ENCODE measurements at regions not wholly inside any gene's neighbourhood (a gene's known extent, or its start where the extent isn't known, plus 50 kb on each side); places are given as distances from the start of the nearest gene placed in this dataset.

DNA sequence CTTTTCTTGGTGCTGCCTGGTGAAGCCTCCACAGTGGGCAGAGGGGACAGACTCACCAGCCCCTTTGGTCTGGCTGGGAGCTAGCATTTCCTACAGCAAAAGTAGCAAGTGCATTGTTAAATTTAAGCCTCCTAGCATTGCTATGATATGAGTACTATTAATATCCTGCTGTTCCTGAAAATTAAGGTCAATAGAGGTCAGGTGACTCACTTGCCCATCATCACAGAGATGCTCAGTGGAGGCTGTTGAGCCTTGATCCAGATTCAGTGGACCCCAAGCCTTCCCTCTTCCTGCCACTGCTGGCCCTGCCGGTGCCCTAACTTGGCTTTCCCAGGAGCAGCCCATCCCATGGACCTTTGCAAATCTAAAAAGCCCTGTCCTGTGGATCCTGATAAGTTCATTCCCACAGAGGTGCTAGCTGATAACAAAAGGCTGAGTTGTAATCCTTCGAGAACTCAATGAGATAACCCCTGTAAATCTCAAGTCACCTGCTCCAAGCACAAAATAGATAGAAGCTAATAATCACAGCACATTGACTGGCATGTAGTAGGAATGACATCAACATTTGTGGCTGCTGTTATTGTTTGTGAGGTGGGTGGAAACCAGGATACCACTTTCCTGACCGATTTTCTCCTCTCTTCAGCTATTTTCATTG is 84.4 kb downstream of the THNSL2 start:
- Histone ChIP-seq H3K9me3 (ENCODE audit: low read length) (no peaks in the 10 kb centered on the region), H2AFZ (ENCODE audit: low read depth, low read length) (no peak overlapping the region), H3K4me2 (ENCODE audit: low read length) (no peak overlapping the region), H3K9ac (ENCODE audit: low read length) (no peak overlapping the region), H3K36me3 (ENCODE audit: insufficient read depth, low read length) (no peaks in the 10 kb centered on the region), H3K4me3 (ENCODE audit: low read length) (no peak overlapping the region), H4K20me1 (ENCODE audit: insufficient read depth) (no peaks in the 10 kb centered on the region), H3K27me3 (ENCODE audit: insufficient read depth, low read depth, low read length) (no peaks in the 10 kb centered on the region), H3F3A (ENCODE audit: insufficient read depth, low read length, poor library complexity, severe bottlenecking) (no peaks in the 10 kb centered on the region), H3K79me2 (replicated peaks; ENCODE audit: insufficient read depth, low read length) (no peaks in the 10 kb centered on the region), H3K9me2 (ENCODE audit: insufficient read depth, low read length) (no peaks in the 10 kb centered on the region), H3K27ac (ENCODE audit: low read length) (no peak overlapping the region)
- TF ChIP-seq, protein P1, sequence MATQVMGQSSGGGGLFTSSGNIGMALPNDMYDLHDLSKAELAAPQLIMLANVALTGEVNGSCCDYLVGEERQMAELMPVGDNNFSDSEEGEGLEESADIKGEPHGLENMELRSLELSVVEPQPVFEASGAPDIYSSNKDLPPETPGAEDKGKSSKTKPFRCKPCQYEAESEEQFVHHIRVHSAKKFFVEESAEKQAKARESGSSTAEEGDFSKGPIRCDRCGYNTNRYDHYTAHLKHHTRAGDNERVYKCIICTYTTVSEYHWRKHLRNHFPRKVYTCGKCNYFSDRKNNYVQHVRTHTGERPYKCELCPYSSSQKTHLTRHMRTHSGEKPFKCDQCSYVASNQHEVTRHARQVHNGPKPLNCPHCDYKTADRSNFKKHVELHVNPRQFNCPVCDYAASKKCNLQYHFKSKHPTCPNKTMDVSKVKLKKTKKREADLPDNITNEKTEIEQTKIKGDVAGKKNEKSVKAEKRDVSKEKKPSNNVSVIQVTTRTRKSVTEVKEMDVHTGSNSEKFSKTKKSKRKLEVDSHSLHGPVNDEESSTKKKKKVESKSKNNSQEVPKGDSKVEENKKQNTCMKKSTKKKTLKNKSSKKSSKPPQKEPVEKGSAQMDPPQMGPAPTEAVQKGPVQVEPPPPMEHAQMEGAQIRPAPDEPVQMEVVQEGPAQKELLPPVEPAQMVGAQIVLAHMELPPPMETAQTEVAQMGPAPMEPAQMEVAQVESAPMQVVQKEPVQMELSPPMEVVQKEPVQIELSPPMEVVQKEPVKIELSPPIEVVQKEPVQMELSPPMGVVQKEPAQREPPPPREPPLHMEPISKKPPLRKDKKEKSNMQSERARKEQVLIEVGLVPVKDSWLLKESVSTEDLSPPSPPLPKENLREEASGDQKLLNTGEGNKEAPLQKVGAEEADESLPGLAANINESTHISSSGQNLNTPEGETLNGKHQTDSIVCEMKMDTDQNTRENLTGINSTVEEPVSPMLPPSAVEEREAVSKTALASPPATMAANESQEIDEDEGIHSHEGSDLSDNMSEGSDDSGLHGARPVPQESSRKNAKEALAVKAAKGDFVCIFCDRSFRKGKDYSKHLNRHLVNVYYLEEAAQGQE (IDR thresholded peaks at IDR 0.05; ENCODE audit: borderline replicate concordance): no peak
- TF ChIP-seq RAD21 (conservative IDR thresholded peaks at IDR 0.05) (no peak), EP300 (conservative IDR thresholded peaks at IDR 0.05; ENCODE audit: poor library complexity, severe bottlenecking) (no peak), SMC3 (conservative IDR thresholded peaks at IDR 0.05; ENCODE audit: poor library complexity) (no peak), MXI1 (conservative IDR thresholded peaks at IDR 0.05; ENCODE audit: poor library complexity, severe bottlenecking) (no peak), EZH2 (IDR thresholded peaks at IDR 0.05; ENCODE audit: borderline replicate concordance, insufficient read depth, low read length, poor library complexity, severe bottlenecking) (no peak), TAF1 (IDR thresholded peaks at IDR 0.05; ENCODE audit: low read depth) (no peak), POLR2AphosphoS5 (IDR thresholded peaks at IDR 0.05) (no peak)
- TF ChIP-seq, protein P2, sequence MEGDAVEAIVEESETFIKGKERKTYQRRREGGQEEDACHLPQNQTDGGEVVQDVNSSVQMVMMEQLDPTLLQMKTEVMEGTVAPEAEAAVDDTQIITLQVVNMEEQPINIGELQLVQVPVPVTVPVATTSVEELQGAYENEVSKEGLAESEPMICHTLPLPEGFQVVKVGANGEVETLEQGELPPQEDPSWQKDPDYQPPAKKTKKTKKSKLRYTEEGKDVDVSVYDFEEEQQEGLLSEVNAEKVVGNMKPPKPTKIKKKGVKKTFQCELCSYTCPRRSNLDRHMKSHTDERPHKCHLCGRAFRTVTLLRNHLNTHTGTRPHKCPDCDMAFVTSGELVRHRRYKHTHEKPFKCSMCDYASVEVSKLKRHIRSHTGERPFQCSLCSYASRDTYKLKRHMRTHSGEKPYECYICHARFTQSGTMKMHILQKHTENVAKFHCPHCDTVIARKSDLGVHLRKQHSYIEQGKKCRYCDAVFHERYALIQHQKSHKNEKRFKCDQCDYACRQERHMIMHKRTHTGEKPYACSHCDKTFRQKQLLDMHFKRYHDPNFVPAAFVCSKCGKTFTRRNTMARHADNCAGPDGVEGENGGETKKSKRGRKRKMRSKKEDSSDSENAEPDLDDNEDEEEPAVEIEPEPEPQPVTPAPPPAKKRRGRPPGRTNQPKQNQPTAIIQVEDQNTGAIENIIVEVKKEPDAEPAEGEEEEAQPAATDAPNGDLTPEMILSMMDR (IDR thresholded peaks at IDR 0.05; ENCODE audit: poor library complexity, severe bottlenecking): no peak

DNA sequence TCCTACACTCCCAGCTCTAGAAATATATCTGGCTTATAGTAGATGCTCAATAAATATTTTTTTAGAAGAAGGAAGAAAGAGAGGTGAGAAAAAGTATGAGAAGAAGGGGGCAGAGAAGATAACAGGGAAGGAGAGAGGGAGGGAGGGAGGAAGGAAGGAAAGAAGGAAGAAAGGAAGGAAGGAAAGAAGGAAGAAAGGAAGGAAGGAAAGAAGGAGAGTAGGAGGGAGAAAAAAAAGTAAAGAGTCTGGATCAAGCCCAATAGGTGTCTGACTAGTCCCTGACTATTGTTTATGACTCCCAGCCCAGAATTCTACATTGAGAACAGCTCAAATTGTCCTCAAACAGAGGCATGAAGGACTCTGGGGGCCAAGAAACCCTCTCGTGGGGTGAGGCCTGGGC is 83.9 kb downstream of the THNSL2 start:
- no peaks in the 10 kb centered on the region for H3K9me3 ChIP-seq (ENCODE audit: low read length)
- no peaks in the 10 kb centered on the region for H3K36me3 ChIP-seq (ENCODE audit: insufficient read depth, low read length)
- no peaks in the 10 kb centered on the region for H3K27me3 ChIP-seq (ENCODE audit: insufficient read depth, low read depth, low read length)
- no peaks in the 10 kb centered on the region for H4K20me1 ChIP-seq (ENCODE audit: insufficient read depth)
- no peaks in the 10 kb centered on the region for H3F3A ChIP-seq (ENCODE audit: insufficient read depth, low read length, poor library complexity, severe bottlenecking)
- no peak overlapping the region for H3K4me2 ChIP-seq (ENCODE audit: low read length)
- H3K79me2 ChIP-seq (replicated peaks; ENCODE audit: insufficient read depth, low read length): no peaks in the 10 kb centered on the region
- no peak overlapping the region for H2AFZ ChIP-seq (ENCODE audit: low read depth, low read length)
- TF ChIP-seq MXI1 (conservative IDR thresholded peaks at IDR 0.05; ENCODE audit: poor library complexity, severe bottlenecking): no peak
- TF ChIP-seq, protein P2 (IDR thresholded peaks at IDR 0.05; ENCODE audit: poor library complexity, severe bottlenecking): no peak
- H3K9ac ChIP-seq (ENCODE audit: low read length): no peak overlapping the region
- no peaks in the 10 kb centered on the region for H3K9me2 ChIP-seq (ENCODE audit: insufficient read depth, low read length)
- no peak overlapping the region for H3K27ac ChIP-seq (ENCODE audit: low read length)
- H3K4me3 ChIP-seq (ENCODE audit: low read length): no peak overlapping the region
